HG03565 (cell line): ENCODE measurements at regions not wholly inside any gene's neighbourhood (a gene's known extent, or its start where the extent isn't known, plus 50 kb on each side); places are given as distances from the start of the nearest gene placed in this dataset.

ENCODE experiments used
- ATAC-seq: cut with Tn5 transposase; IDR thresholded peaks from one replicate; pipeline ENCODE4 v1.9.1; 2021; ENCODE audit warnings: mild to moderate bottlenecking, moderate library complexity; ENCODE audit not compliant: unreplicated experiment

DNA sequence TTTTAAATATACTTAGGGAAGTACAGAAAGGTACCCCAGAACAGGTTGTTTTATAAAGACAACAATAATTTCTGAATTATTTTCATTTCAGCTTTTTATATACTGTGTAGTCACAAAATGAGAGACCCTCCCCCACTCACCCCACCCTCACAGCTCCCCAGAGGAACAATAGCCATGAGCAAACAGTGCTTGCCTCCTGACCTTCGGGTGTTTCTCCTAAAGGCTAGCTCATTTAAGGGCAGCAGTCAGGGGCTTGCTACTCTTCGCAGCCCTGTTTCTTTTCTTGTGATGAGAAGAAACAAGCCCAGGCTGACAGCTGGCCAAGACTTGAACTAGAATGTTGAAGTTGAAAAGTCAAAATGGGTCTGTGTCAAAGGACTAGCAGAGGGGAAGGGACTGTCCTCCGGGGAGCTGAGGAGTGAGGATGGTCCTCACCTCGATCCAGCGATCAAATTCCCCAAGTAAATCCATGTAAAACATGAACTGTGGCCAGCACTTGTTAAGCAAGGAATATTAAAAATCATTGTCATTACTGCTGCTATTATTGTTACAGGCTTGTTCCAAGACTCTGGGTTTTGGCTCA, 133.8 kb upstream of the ARHGAP5 start:
- no peak for ATAC-seq

- ATAC-seq: no peak
Measured at GRCh38 chr14:31943861-31944255, 133.2 kb upstream of the ARHGAP5 start.

DNA sequence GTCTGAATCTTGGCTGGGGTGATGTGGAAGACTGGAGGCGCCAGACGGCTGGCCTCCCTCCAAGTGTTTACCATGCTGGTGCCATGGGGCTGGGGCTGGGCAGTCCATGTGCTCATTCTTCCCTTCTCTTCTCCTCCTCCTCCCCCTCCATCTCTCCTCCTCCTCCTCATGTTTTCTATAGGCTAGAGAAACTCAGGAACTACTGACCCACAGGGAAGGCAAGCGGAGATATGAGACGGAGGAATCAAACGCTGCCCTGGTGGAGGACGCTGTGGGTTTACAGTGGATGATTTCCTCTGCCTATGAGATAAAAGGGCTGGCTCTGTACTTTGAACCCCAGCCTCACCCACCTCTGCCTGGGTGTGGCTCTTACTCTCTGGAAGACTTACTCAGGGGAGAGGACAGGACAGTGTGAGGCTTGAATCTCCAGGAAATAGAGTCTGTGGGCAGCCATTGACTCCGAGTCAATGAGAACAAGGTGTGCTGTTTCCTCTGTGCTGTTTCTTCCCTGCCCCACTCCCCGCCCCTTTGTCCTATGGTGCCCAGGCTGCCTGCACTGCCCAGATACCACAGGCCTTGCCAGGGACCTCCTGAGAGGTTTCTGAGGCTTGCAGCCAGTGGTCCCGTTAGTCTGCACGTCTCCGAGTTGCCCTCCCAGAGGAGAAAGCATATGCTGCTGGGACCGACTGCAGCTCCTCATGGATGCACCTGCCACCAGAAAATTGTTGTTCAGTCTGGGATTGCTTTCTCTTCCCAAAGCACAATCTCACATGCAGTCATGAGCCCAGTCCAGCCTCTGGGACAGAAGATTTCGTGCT, 132.6 kb upstream of the ARHGAP5 start:
- no peak for ATAC-seq

GRCh38 chr14:31945074-31945613, 132.0 kb upstream of the ARHGAP5 start:
- peak; percentile 65 for ATAC-seq

GRCh38 chr14:31945701-31946100, 131.4 kb upstream of the ARHGAP5 start:
- ATAC-seq: no peak

DNA sequence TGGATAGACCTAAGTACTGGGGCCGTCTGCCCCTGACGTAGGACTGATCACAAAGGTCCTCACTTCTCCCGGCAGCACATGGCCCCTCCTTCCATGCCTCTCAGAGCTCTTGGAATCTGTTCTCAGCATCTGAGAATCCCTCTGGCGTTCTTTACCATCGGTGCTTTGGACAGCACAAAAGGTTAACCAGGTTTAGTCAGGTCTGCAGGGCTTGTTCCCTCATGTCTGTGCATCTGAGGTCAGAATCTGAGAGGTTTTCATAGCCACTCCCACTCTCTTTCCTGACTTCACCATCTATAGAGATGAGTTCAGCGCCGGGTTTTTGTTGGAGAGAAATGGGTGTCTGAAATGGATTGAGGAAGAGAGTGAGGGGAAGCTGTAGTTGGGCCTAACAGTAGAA, 130.0 kb upstream of the ARHGAP5 start:
- no peak for ATAC-seq

DNA sequence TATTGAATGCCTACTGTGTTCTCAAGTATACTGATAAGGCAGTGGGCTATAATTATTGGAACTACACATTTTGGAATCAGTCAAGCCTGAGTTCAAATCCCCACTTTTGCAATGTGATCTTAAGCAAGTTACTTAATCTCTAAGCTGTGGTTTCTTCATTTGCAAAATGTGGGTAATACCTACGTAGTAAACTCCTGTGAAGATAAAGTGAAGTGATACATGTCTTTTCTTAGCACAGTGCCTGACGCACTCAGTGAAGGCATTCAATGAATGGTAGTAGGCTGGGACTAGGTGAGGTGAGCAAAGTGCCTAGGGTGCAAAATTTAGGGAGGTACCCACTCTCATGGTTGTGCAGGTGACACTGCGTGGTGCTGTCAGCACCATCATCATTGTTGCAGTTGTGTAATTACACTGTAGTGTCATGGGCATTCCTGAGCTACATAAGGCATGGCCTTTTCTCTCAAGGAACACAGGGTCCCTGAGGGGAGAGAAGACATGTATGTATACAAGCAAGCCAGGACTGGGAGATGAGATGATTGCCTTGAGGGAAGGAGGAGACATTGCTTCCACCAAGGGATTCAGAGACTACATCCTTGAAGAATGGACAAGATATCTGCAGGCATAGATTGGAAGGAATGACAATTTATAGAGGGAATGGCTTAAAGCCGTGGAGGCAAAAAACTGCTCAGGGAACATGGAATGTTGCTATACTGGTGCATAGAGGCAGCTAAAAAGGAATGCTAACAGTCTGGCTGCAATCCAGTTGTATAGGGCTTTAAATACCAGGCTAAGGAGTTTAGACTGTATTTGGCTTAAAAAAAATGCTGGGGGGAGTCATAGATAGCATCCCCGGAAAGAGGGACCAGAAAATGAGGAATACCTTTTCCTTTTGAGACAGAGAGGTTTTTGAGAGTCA, 129.2 kb upstream of the ARHGAP5 start:
- ATAC-seq: no peak

- no peak for ATAC-seq
Measured at GRCh38 chr14:31949709-31950108, 127.4 kb upstream of the ARHGAP5 start.

DNA sequence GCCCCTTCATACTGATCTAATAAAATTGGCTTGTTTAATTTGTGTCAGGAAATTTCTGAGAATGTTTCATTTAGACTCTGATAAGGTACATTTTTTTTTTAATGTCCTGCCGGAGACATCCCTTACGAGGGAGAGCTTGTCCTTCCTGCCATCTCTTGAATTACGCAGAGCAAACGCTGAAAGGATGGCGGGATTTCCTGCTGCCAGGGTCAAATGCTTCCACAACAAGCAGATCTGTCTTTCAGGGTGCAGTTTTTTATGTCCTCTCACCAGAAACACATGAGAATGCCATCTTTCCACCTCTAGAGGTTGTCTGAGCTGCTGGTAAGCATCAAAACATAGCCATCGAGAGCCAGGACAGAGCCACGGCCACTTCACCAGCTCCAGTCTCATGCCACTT, 126.8 kb upstream of the ARHGAP5 start:
- ATAC-seq: no peak

DNA sequence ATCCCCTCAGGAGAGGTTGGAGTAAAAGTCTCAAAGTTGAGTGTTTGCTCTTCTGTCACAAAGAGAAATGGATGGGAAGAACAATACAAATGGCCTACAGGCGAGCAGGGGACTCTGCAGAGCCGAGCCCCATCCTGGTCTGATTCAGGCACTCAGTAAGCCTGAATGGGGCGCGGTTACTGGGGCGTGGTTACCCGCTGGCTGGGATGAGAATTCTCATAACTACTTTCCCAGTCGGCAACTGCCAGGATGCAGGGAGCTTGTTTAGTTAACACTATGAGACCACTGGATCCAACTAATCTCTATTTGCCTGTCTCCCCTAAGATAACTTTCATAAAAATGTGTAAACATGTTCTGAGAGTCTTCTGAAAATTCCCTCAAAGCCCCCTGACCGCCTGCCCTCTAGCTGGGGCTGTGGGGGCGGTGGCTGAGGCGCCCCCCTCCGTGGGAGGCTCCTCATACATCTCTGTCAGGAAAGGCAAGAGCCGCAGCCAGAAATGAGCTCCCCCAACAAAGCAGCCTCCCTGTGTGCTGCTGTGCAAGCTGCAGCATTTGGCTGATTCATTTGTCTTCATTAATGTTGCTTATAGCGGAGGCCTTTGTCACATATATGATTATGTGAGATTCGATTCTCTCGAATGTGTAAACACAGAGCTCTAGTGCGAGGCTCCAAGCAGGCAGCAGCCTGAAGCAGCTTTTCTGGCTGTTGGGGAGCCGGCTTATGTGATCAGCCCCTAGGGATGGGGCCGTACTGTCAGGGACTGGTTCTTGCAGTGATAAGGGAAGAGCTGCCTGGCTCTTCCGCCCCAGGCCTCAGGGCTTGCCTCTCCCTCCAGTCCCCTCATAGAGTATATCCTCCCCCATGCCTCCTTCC, 126.1 kb upstream of the ARHGAP5 start:
- no peak for ATAC-seq

- no peak for ATAC-seq
Measured at GRCh38 chr14:31951638-31951964, 125.5 kb upstream of the ARHGAP5 start.

- no peak for ATAC-seq
Measured at GRCh38 chr14:31952573-31952972, 124.5 kb upstream of the ARHGAP5 start.

GRCh38 chr14:31953210-31953609, 123.9 kb upstream of the ARHGAP5 start:
- no peak for ATAC-seq

DNA sequence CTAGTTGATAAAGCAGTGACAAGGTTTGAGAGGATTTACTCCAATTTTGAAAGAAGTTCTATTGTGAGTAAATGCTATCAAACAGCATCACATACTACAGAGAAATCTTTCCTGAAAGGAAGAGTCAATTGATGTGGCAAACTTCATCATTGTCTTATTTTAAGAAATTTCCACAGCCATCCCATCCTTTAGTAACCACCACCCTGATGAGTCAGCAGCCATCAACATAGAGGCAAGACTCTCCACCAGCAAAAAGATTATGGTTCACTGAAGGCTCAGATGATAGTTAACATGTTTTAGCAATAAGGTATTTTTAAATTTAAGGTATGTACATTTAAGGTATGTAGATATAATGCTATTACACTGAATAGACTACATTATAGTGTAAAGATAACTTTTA, 122.1 kb upstream of the ARHGAP5 start:
- ATAC-seq: no peak

DNA sequence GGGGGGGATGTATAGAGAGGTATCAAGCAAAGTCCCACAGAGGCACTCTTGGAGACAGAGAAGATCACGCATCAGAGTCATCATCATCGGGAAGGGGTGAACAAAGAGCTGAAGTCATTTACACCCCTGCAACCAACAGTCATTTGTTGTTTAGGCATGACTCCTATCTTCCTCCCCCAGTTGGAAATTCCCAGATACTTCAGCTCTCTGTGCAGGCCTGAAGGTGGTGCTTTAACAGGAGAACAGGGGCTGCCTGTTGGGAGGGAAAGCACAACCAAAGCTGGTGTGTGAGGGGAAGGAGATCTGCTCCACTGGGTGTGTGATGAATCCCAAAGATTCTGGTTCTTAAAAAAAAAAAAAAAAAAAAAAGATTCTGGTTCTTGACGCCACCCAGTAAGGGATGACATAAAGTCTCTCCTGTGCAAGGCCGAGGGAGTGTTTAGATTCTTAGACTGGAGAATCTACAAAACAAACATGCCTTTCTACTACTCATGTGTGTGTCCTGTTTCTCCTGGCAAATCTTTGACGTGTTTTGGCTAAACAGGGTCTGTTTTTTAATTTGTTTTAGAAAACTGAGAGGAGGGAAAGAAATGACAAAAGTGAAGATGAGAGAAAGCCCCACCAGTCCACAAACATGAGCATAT, 121.0 kb upstream of the ARHGAP5 start:
- ATAC-seq: no peak

DNA sequence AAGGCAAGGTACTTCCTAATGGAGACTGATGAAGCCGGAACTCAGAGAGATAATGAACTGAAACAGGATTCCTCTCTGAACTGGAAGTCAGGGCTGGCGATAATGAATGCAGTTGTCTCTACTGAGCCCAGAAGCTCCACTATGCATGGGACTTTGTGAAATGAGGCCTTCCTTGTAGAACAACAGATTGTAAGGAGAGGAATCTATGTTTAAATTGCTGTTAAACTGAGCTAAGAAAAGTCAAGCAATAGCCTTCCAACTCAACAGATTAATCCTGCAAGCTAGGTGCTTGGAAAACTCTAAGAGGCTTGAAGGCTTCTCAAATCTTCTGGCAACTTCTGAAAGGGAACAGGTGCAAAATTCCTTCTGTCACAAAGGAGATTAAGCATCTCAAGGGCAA, 119.5 kb upstream of the ARHGAP5 start:
- no peak for ATAC-seq

DNA sequence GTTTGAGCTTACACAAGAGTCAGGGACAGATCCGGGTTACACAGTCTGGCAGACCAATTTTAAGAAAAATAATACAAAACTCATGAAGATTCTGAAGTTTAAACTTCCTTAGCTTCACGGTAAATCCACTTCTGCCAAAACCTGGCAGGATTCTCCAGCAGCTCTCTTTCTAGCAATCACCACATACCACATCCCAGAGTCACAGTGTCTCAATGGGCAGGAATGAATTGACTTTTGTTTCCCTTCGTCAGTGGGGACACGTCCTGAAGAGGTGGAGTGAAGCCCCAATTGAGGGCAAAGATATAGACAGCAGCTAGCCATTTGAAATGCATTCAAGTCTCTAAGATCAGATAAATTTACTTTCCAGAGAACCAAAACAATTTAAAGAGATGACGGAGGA, 117.1 kb upstream of the ARHGAP5 start:
- ATAC-seq: no peak

- ATAC-seq: no peak
Measured at GRCh38 chr14:31961896-31962295, 115.2 kb upstream of the ARHGAP5 start.

GRCh38 chr14:31962920-31963319, 114.2 kb upstream of the ARHGAP5 start:
- no peak for ATAC-seq

DNA sequence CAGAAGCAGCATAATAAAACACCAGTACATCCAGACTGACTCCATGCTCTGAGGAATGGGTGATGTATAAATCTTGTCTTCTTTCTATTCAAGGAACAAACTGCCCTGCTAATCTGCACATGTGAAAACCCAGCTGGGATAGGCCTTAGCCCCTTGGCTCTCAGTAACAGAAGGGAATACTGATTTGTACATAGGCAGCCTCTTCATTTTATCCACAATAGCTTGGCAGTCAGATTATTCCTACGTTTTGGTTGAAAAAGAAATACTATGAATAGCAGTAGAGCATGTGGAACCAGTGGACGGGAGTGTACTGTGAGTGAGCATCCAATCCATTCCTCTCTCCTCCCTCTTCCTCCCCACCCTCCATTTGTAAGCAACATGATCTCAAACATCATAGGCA, 113.5 kb upstream of the ARHGAP5 start:
- no peak for ATAC-seq
